ENCODE measurements at regions not wholly inside any gene's neighbourhood (a gene's known extent, or its start where the extent isn't known, plus 50 kb on each side); places are given as distances from the start of the nearest gene placed in this dataset.

GRCh38 chr5:15385553-15385952, 114.4 kb upstream of the FBXL7 start:
- TF ChIP-seq POLR2A (IDR thresholded peaks at IDR 0.05): no peak
- TF ChIP-seq CTCF (IDR thresholded peaks at IDR 0.05): no peak
